GM23338 (cell line): ENCODE measurements at regions not wholly inside any gene's neighbourhood (a gene's known extent, or its start where the extent isn't known, plus 50 kb on each side); places are given as distances from the start of the nearest gene placed in this dataset.

Source experiments
- ETS1 ChIP-seq: IDR thresholded peaks from 2 replicates; pipeline ENCODE4 v1.6.1; 2016; ENCODE audit warnings: antibody characterized with exemption
- EZH2phosphoT487 ChIP-seq: fragments of 200-600 bp; sonication (generic); IDR thresholded peaks from one replicate; pipeline ENCODE4 v1.8.1; 2018; ENCODE audit warnings: antibody characterized with exemption; ENCODE audit not compliant: unreplicated experiment
- POLR2AphosphoS5 ChIP-seq: IDR thresholded peaks from 2 replicates; pipeline ENCODE4 v1.6.1; 2016; ENCODE audit warnings: antibody characterized with exemption, low read depth
- REST ChIP-seq: IDR thresholded peaks from one replicate; pipeline ENCODE4 v1.6.1; 2018; ENCODE audit warnings: antibody characterized with exemption; ENCODE audit not compliant: unreplicated experiment
- TF ChIP-seq, protein P1 (sequence below), 2 experiments: fragments of 200-600 bp in 1 of 2; sonication (generic) in 1 of 2; conservative IDR thresholded peaks; 2 replicates each; pipeline versions ENCODE4 v1.5.1 to v1.6.1; 2016 to 2017; ENCODE audit warnings: antibody characterized with exemption in 2 of 2, low read depth in 2 of 2, mild to moderate bottlenecking in 2 of 2, moderate library complexity in 1 of 2

DNA sequence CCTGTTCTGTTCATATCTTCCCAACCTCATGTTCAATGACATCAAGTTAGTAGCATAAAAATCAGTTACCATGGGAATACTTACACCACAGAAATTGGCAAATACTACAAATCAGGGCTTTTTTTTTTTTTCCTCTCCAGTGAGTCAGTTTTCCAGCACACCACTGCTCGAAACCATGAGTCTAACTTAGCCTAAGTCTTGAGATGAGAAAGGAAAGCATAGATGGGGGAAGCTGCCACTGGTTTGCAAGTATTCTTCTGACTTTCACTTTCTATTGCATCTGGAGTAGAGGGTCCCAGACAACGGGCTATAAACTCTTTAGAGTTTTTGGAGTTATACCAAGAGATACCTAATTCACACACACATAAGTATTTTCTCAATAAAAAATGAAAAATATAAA is 416.1 kb upstream of the LMCD1 start:
- TF ChIP-seq, protein P1, sequence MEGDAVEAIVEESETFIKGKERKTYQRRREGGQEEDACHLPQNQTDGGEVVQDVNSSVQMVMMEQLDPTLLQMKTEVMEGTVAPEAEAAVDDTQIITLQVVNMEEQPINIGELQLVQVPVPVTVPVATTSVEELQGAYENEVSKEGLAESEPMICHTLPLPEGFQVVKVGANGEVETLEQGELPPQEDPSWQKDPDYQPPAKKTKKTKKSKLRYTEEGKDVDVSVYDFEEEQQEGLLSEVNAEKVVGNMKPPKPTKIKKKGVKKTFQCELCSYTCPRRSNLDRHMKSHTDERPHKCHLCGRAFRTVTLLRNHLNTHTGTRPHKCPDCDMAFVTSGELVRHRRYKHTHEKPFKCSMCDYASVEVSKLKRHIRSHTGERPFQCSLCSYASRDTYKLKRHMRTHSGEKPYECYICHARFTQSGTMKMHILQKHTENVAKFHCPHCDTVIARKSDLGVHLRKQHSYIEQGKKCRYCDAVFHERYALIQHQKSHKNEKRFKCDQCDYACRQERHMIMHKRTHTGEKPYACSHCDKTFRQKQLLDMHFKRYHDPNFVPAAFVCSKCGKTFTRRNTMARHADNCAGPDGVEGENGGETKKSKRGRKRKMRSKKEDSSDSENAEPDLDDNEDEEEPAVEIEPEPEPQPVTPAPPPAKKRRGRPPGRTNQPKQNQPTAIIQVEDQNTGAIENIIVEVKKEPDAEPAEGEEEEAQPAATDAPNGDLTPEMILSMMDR (conservative IDR thresholded peaks at IDR 0.05; ENCODE audit: low read depth in 2 of 2): no peak
- TF ChIP-seq ETS1: no peak
- TF ChIP-seq REST: no peak
- no peak for TF ChIP-seq EZH2phosphoT487
- TF ChIP-seq POLR2AphosphoS5: no peak
